MM.1S (cell line): ENCODE measurements at regions not wholly inside any gene's neighbourhood (a gene's known extent, or its start where the extent isn't known, plus 50 kb on each side); places are given as distances from the start of the nearest gene placed in this dataset.

ENCODE experiments used
- DNase-seq: peaks from one replicate; pipeline ENCODE4 v3.0.0-alpha.2; 2015
- H2AFZ ChIP-seq: fragments of 300-600 bp; sonication (generic); 2 replicates; pipeline ENCODE4 v1.6.0; 2016; ENCODE audit warnings: antibody characterized with exemption, low read length
- H3F3A ChIP-seq: fragments of 300-600 bp; sonication (generic); 2 replicates; pipeline ENCODE4 v1.6.1; 2016; ENCODE audit warnings: mild to moderate bottlenecking, antibody characterized with exemption, low read length, moderate library complexity, mixed read lengths; ENCODE audit not compliant: insufficient read depth
- H3K27ac ChIP-seq: fragments of 300-600 bp; sonication (generic); 2 replicates; pipeline ENCODE4 v1.5.1; 2016; ENCODE audit warnings: mild to moderate bottlenecking, low read length
- H3K27me3 ChIP-seq: fragments of 300-600 bp; sonication (generic); replicated peaks from 2 replicates; pipeline ENCODE4 v1.6.0; 2016; ENCODE audit warnings: low read length; ENCODE audit not compliant: insufficient read depth
- H3K36me3 ChIP-seq: fragments of 300-600 bp; sonication (generic); replicated peaks from 2 replicates; pipeline ENCODE4 v1.6.1; 2016; ENCODE audit warnings: mild to moderate bottlenecking, low read length, mixed read lengths; ENCODE audit not compliant: insufficient read depth
- H3K4me1 ChIP-seq: fragments of 300-600 bp; sonication (generic); 2 replicates; pipeline ENCODE4 v1.6.1; 2016; ENCODE audit warnings: low read length, mixed read lengths
- H3K4me2 ChIP-seq: fragments of 300-600 bp; sonication (generic); 2 replicates; pipeline ENCODE4 v1.6.0; 2016; ENCODE audit warnings: low read depth, low read length
- H3K4me3 ChIP-seq: fragments of 300-600 bp; sonication (generic); 2 replicates; pipeline ENCODE4 v1.5.1; 2016; ENCODE audit warnings: low read length, mixed read lengths
- H3K79me2 ChIP-seq: fragments of 300-600 bp; sonication (generic); 2 replicates; pipeline ENCODE4 v1.6.1; 2016; ENCODE audit warnings: mixed run types, low read length, mixed read lengths
- H3K9ac ChIP-seq: fragments of 300-600 bp; sonication (generic); 2 replicates; pipeline ENCODE4 v1.6.1; 2016; ENCODE audit warnings: low read length, mixed read lengths
- H3K9me2 ChIP-seq: fragments of 300-600 bp; sonication (generic); replicated peaks from 2 replicates; pipeline ENCODE4 v1.6.1; 2016; ENCODE audit warnings: mild to moderate bottlenecking, low read length, mixed read lengths; ENCODE audit not compliant: insufficient read depth
- H3K9me3 ChIP-seq: fragments of 300-600 bp; sonication (generic); replicated peaks from 2 replicates; pipeline ENCODE4 v1.6.1; 2016; ENCODE audit warnings: mild to moderate bottlenecking, low read length, mixed read lengths; ENCODE audit not compliant: insufficient read depth
- H4K20me1 ChIP-seq: fragments of 300-600 bp; sonication (generic); 2 replicates; pipeline ENCODE4 v1.6.1; 2016; ENCODE audit warnings: mild to moderate bottlenecking, low read length, moderate library complexity, mixed read lengths; ENCODE audit not compliant: insufficient read depth
- CTCF ChIP-seq: fragments of 300-600 bp; sonication (generic); IDR thresholded peaks from 2 replicates; pipeline ENCODE4 v1.5.1; 2016; ENCODE audit warnings: antibody characterized with exemption, low read length, mixed read lengths
- EZH2 ChIP-seq: fragments of 300-600 bp; sonication (generic); optimal IDR thresholded peaks from 2 replicates; pipeline ENCODE3; 2017; ENCODE audit warnings: low read depth, mild to moderate bottlenecking, antibody characterized with exemption, low read length, mixed read lengths
- EZH2phosphoT487 ChIP-seq: fragments of 300-600 bp; sonication (generic); IDR thresholded peaks from 2 replicates; pipeline ENCODE4 v1.6.1; 2018; ENCODE audit warnings: antibody characterized with exemption, low read length

- Histone ChIP-seq H3K9me2 (no peaks in the 10 kb centered on the region), H3F3A (no peaks in the 10 kb centered on the region), H3K9ac (no peak overlapping the region), H4K20me1 (no peaks in the 10 kb centered on the region), H3K27ac (no peak overlapping the region), H3K27me3 (no peaks in the 10 kb centered on the region), H3K4me3 (no peak overlapping the region), H3K79me2 (no peaks in the 10 kb centered on the region), H3K4me2 (no peak overlapping the region), H3K36me3 (no peaks in the 10 kb centered on the region), H3K4me1 (no peaks in the 10 kb centered on the region), H3K9me3 (no peaks in the 10 kb centered on the region), H2AFZ (no peak overlapping the region)
- no peak for DNase-seq
- TF ChIP-seq CTCF, result peak; percentile 11; the same call in 1 of the 2 replicates
- no peak for TF ChIP-seq EZH2
- TF ChIP-seq EZH2phosphoT487, result no peak
Measured at GRCh38 chr18:77647472-77647871, 397.8 kb downstream of the GALR1 start.

GRCh38 chr18:77648411-77648810, 398.8 kb downstream of the GALR1 start:
- no peak for DNase-seq
- Histone ChIP-seq H2AFZ (no peak overlapping the region), H3F3A (no peaks in the 10 kb centered on the region), H3K4me3 (no peak overlapping the region), H3K4me1 (no peaks in the 10 kb centered on the region), H3K36me3 (no peaks in the 10 kb centered on the region), H3K27ac (no peak overlapping the region), H3K9me2 (no peaks in the 10 kb centered on the region), H3K9me3 (no peaks in the 10 kb centered on the region), H3K4me2 (no peak overlapping the region), H3K9ac (no peak overlapping the region), H4K20me1 (no peaks in the 10 kb centered on the region), H3K79me2 (no peaks in the 10 kb centered on the region), H3K27me3 (no peaks in the 10 kb centered on the region)
- no peak for TF ChIP-seq EZH2phosphoT487
- no peak for TF ChIP-seq EZH2
- no peak for TF ChIP-seq CTCF

- no peak overlapping the region for H3K4me3 ChIP-seq
- H3K36me3 ChIP-seq, result no peaks in the 10 kb centered on the region
- no peaks in the 10 kb centered on the region for H3K27me3 ChIP-seq
- no peaks in the 10 kb centered on the region for H3K79me2 ChIP-seq
- peak overlapping the region; percentile 43; the same call in 1 of the 2 replicates for H3K4me2 ChIP-seq
- peak overlapping the region; percentile 19; the same call in 1 of the 2 replicates for H2AFZ ChIP-seq
- no peaks in the 10 kb centered on the region for H3K9me2 ChIP-seq
- peak; percentile 65 for DNase-seq
- no peaks in the 10 kb centered on the region for H3K9me3 ChIP-seq
- no peaks in the 10 kb centered on the region for H3F3A ChIP-seq
- no peak overlapping the region for H3K9ac ChIP-seq
- H4K20me1 ChIP-seq, result no peaks in the 10 kb centered on the region
- H3K4me1 ChIP-seq, result no peaks in the 10 kb centered on the region
- TF ChIP-seq EZH2phosphoT487, result no peak
- peak; percentile 93 for TF ChIP-seq CTCF
- no peak overlapping the region for H3K27ac ChIP-seq
Measured at GRCh38 chr18:77650799-77651385, 401.2 kb downstream of the GALR1 start.
